ENCODE measurements at regions not wholly inside any gene's neighbourhood (a gene's known extent, or its start where the extent isn't known, plus 50 kb on each side); places are given as distances from the start of the nearest gene placed in this dataset.

DNA sequence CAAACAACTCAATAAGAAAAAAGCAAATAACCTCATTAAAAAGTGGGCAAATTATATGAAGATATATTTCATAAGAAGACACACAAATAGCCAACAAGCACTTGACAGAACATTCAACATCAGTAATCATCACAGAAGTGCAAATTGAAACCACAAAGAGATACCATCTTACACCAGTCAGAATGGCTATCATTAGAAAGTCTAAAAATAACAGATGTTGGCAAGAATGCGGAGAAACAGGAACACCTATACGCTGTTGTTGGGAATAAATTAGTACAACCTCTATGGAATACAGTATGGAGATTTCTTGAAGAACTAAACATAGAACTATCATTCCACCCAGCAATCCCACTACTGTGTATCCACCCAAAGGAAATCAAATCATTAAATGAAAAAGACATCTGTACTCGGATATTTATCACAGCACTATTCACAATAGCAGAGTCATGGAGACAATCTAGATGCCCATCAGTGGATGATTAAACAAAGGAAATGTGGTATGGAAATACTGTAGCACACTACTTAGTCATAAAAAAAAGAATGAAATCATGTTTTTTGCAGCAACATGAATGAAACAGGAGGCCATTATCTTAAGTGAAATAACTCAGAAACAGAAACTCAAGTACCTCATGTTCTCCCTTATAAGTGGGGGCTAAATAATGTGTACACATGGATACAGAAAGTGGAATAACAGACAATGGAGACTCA is 106.8 kb upstream of the FST start:
- no peak overlapping the region for H3K27ac ChIP-seq
- no peak for TF ChIP-seq ZFX (IDR thresholded peaks at IDR 0.05; ENCODE audit: borderline replicate concordance)
- TF ChIP-seq, protein P1, sequence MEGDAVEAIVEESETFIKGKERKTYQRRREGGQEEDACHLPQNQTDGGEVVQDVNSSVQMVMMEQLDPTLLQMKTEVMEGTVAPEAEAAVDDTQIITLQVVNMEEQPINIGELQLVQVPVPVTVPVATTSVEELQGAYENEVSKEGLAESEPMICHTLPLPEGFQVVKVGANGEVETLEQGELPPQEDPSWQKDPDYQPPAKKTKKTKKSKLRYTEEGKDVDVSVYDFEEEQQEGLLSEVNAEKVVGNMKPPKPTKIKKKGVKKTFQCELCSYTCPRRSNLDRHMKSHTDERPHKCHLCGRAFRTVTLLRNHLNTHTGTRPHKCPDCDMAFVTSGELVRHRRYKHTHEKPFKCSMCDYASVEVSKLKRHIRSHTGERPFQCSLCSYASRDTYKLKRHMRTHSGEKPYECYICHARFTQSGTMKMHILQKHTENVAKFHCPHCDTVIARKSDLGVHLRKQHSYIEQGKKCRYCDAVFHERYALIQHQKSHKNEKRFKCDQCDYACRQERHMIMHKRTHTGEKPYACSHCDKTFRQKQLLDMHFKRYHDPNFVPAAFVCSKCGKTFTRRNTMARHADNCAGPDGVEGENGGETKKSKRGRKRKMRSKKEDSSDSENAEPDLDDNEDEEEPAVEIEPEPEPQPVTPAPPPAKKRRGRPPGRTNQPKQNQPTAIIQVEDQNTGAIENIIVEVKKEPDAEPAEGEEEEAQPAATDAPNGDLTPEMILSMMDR (IDR thresholded peaks at IDR 0.05), result no peak

DNA sequence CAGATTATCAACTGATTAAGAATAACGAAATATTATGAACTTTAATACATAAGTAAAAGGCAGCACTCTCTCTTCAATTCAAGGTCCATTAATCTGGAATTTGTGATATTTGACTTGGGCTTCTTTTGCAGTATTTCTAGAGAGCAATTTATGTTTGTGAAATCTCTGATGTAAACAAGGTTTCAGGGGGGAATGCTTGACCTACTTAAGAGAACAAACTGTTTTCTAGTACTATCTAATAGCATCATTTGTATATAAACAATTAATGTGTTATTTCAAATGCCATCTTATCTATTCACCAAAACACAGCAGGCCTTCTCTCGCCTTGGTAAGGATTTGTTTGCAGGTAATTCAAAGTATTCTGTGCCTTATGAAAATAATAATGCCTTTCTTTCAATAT is 103.6 kb upstream of the FST start:
- TF ChIP-seq ZFX (IDR thresholded peaks at IDR 0.05; ENCODE audit: borderline replicate concordance), result no peak
- TF ChIP-seq, protein P1 (IDR thresholded peaks at IDR 0.05), result no peak
- H3K27ac ChIP-seq, result no peak overlapping the region

DNA sequence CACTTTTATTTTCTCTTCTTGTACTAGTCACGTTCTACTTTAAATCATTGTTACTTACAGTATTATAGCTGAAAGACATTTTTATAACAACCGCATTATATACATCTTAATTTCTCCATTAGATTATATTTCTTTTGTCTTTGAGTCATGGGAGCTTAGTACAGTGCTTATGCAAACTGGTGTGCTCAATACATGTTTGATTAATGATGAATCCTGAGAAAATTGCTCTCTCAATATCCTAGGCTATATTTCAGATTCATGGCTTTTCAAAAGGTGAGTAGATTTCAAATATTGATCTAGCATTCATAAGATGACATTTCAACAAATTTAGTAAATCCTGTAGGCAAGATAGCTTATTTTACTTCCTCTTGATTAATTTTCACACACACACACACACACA is 102.2 kb upstream of the FST start:
- H3K27ac ChIP-seq, result no peak overlapping the region
- TF ChIP-seq ZFX (IDR thresholded peaks at IDR 0.05; ENCODE audit: borderline replicate concordance), result no peak
- TF ChIP-seq, protein P1 (IDR thresholded peaks at IDR 0.05), result no peak

DNA sequence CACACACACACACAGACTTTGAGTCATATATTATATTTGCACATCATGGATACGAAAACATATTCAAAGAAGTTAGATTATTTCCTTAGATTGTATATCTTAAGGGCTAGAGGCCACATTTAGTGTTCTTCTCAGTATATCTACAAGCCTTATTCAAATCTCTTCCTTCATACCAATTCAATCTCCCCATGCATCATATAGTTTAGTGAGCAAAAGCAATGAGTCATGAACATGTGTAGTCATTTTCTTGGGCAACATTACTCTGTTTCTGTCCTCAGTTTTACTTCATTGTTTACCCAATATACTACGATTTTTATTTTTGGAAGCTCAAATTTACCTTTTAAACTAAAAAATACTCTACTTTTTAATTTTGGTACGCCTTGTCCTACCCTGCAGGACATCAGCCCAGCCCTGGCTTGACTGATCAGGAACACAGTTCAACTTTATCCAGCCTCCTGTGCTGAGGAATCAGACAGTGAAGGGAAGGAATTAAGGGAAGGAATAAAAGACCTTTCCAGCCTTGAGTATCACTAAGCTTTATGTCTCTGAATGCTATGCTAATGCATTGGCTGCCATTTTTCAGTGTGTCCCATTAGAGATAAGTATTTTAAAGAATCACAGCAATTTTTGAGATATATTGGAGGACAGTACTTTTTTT is 101.7 kb upstream of the FST start:
- TF ChIP-seq, protein P1 (IDR thresholded peaks at IDR 0.05), result no peak
- no peak for TF ChIP-seq ZFX (IDR thresholded peaks at IDR 0.05; ENCODE audit: borderline replicate concordance)
- H3K27ac ChIP-seq, result no peak overlapping the region

DNA sequence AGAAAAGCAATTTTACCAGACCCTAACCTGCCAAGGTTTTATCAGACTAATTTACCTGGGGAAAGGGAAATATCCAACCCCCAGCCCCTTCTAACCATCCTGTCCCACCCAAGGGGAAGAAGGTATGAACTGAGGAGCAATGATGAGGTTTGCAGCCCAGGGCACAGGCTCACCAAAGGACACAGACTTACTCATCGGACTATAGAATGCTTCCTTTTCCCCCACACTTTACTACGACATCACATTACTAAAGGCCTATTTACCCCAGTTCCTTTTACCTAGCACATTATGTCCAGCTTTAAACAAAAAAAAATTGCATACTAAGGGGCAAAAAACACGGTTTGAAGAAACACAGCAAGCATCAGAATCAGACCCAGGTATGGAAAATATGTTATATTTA is 94.1 kb upstream of the FST start:
- TF ChIP-seq ZFX (IDR thresholded peaks at IDR 0.05; ENCODE audit: borderline replicate concordance), result no peak
- TF ChIP-seq, protein P1 (IDR thresholded peaks at IDR 0.05), result no peak

DNA sequence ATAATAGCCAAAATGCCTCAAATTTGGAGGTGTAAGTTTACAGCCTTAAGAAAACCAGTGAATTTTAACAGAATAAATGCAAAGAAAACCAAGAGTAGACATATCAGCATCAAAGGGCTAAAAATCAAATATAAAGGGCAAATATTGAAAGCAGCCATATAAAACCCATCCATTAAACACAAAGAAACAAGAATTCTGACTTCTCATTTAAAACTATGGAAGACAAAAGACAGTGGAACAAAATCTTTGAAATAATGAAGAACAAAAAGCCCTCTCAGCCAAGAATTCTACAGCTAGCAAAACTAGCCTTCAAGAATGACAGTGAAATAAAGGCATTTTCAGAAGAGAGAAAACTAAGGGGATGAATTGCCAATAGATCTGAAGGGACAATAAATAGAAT is 91.3 kb upstream of the FST start:
- TF ChIP-seq, protein P1 (IDR thresholded peaks at IDR 0.05), result no peak
- no peak for TF ChIP-seq ZFX (IDR thresholded peaks at IDR 0.05; ENCODE audit: borderline replicate concordance)
- no peak overlapping the region for H3K27ac ChIP-seq

More for the DNA sequence above, 94.1 kb upstream of the FST start:
- no peak overlapping the region for H3K27ac ChIP-seq

DNA sequence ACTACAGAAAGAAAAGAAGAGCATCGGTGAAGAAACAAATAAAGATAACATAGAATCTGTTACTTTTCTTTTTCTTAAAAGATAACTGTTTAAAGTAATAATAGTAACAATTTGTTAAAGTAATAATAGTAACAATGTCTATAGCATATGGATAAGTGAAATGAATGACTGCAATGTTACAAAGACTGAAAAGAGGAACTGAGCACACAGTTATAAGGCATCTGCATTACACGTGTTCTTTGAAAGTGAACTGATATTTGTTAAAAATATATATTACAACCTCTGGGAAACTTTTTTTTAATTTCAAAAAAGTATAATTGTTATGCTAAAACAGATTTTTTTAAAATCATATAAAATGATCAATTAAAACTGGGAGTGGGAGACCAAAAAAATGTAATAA is 88.4 kb upstream of the FST start:
- TF ChIP-seq, protein P1 (IDR thresholded peaks at IDR 0.05), result no peak
- TF ChIP-seq ZFX (IDR thresholded peaks at IDR 0.05; ENCODE audit: borderline replicate concordance), result no peak
- H3K27ac ChIP-seq, result no peak overlapping the region
